OCI-M2 (cell line): ENCODE measurements at regions not wholly inside any gene's neighbourhood (a gene's known extent, or its start where the extent isn't known, plus 50 kb on each side); places are given as distances from the start of the nearest gene placed in this dataset.

ENCODE experiments used
- DNase-seq: peaks from one replicate; lab custom pipeline; 2025; ENCODE audit not compliant: unreplicated experiment; lab: John Stamatoyannopoulos, UW

DNA sequence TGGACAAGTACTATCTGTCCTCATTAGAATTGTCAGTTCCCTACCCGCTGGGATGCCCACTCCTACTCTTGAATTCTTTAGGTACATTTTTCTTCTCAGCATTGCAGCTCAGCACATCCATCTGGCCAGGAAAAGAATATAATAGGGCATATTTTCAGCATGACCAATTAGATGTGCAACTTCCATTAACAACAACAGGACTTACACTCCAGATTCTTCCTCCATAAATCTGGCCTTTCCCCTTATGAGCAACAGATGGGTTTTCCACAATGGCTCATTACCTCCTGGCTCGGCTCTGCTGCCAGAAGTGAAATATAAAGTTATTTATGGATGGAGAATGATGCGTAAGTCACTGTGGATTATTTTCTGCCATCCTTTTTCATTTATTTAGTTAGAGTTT lies 443.8 kb upstream of the TGFBR2 start:
- no peak for DNase-seq

- no peak for DNase-seq
These were observed 439.9 kb upstream of the TGFBR2 start for GRCh38 chr3:30166535-30166934.

- no peak for DNase-seq
These were observed 438.8 kb upstream of the TGFBR2 start for GRCh38 chr3:30167541-30168011.

DNA sequence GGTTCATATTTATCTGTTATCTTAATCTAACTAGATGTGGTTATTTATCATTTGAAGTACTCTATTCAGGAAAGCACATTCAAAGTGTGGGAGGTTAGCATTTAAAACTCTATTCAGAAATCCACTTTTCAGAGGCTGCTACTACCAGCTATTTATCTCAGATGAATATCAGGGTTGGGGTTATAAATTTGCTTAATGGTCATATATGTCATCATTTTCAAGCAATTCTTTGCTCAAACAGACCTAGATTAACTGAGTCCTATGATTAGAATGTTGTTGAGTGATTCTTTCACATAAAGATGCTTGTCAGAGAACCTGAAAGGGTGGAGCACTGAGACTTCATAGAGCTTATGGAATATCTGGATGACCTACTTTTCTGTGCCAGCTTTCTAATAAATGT lies 436.9 kb upstream of the TGFBR2 start:
- no peak for DNase-seq

DNA sequence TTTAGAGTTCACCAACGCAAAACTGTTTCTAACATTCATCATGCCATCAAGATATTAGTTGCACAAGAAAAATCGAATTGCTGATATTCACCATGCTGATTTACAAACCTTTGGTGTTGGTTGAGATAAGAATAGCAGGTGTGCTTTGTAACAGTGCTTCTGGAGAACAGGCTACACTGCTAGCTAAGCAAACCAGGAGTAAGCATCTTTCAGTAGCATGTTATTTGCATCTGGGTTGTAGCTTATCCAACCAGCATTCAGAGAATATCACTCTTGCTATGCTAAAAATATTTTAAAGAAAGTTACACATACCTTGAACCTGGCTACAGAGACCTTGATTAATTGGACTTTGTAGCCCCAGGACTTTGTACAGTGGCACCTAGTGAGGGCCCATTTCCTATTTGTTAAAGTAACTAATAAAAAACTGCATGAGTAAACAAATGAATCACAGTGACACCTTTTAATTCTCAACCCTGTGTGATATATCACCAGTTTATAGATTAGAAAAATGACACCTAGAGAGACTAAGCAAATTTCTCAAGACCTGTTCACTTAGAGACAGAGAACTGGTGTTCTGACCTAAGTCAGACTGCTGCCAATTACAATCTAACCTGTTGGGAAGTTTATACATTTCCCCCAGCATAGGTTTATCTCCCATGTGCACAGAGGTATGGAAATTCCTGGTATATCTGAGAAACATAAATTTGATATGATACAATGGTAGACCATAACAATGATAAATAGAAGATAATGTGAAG lies 435.5 kb upstream of the TGFBR2 start:
- no peak for DNase-seq

DNA sequence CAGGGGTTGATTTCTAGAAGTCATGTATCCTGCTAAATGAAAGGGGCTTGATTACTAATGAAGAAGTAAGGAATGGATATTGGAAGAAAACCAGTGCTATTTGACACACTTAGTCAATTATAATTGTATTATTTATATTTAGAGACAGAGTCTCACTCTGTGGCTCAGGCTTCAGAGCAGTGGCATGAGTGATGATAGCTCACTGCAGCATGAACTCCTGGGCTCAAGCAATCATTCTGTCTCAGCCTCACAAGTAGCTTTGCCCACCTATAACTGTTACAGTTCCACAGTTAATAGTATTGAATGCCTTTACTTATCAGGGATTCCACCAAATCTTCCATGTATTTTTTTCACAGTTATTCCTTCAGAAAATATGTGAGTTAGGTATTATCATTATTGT lies 432.0 kb upstream of the TGFBR2 start:
- DNase-seq: no peak

DNA sequence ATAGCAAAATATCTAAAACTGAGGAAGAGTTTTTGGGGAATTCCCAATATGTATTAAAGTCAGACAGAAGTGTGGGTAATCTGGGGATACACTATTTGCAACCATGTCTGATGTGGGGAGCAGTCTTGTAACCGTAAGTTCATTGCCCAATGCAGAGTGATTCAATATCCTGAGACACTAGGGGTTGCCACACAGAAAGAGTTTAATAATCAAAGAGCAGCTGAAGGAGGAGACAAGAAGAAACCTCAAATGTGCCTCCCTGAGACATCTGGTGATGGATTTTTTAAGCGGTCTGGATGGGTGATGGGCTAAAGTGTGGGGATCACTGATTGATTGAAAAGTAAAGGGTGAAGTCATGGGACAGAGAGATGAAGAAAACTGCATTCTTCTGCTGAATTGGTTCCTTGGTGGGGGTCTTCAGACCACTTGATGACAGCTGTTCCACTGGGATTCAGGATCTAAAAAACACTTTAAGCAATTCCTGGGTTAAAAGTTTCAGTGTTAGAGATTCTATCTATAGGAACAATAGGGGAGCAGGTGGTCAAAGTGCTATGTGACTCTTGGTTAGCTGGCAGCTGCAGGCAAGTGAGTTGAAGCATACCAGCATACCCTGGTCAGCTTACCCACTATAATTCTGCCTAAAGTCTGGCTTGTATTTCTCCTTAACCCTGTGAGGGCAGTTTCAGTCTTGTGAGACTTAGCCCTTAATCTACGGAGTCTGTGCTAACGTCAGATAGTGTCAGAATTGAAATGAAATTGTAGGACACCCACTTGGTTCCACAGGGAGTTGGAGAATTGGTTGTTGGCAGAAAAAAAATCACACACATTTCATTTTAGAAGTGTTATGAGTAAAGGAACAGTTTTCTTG lies 425.9 kb upstream of the TGFBR2 start:
- no peak for DNase-seq

GRCh38 chr3:30181178-30181465 lies 425.3 kb upstream of the TGFBR2 start:
- no peak for DNase-seq

DNA sequence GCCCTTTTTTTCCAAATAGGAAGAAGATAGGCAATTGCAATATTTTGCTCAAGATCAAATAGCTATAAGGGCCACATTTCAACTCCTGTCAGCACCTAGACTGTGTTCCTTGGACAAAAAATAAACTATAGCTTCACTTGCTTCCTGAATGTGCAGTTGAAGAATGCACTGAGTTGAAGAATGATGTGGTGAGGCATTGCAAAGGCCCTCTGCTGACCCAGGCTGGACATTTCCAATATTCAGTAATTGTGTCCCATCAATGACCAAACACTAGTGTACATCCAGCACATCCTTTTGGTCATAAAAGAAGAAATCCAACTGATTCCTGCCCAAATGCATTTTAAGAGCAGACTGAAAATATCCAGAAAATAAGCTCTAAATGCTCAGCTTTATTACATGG lies 424.8 kb upstream of the TGFBR2 start:
- DNase-seq: no peak

DNA sequence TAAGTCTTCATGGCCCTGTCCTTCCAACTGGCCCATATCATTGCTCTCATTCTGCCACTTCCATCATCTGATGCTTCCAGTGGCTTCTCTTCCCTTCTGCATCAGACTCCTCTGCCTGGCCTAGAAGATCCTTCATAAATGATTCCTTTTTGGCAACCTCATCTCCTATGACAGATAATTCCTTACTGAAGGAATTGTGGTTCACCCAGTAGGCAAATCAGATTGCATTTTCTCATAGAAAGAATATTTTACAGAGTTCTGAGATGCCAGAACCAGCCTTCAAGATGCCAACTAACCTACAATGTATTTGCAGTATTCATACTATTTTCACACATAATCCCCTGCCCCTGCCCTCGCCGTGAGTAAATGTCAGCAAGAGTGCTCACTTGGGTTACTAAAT lies 423.0 kb upstream of the TGFBR2 start:
- no peak for DNase-seq

DNA sequence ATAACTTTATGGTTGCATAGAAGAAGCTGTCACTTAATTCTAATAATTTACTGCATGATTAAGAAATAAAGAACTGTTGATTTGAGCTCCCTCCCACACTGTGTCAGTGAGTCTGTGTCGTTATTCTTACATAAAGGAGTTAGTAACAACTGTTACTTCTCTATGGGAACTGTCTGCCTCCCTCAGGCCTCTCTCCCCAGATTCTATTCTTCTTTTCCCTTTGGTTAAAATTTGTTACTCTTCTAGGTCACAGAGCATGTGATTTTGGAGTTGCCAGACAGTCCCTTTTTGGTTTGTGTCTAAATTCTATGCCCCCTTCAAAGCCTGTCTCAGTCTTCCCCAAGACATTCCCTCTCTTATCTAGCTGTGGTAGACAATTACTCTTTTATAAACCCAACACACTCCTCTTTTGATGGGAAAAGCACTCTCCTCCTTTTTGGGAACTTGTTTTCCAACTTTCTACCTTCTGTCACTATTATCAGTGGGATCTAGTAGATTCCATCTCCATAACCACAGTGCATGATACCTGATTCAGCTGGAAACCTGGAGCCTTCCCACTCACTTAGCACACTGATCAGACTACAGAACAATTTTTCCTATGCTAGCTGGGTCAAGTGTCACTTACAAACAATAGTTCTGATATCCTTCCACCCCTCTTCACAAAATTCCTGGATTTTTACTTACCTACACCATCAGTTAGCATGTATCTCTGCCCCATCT lies 422.1 kb upstream of the TGFBR2 start:
- no peak for DNase-seq

- DNase-seq: no peak
These were observed 420.5 kb upstream of the TGFBR2 start for GRCh38 chr3:30185872-30186271.

DNA sequence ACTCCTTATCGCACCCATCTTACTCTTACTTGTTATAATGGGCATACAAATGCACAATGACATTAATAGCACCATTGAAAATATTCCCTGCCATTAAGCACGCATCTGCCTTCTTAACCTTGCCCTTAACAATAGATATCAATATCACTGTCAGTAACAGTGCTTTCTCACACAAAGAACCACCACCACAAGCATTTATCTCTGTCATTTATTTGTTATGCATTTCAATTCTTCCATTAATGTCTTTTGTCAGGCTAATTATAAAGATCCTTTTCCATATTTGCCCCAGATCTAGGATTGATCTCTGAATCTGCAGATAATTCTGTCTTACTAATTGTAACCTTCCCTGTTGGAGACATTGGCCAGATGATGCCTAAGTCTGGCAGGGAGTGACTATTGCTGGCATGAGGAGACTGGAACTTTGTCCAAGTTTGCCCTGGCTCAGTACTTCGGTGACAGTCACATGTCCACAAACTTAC lies 419.6 kb upstream of the TGFBR2 start:
- DNase-seq: no peak

DNA sequence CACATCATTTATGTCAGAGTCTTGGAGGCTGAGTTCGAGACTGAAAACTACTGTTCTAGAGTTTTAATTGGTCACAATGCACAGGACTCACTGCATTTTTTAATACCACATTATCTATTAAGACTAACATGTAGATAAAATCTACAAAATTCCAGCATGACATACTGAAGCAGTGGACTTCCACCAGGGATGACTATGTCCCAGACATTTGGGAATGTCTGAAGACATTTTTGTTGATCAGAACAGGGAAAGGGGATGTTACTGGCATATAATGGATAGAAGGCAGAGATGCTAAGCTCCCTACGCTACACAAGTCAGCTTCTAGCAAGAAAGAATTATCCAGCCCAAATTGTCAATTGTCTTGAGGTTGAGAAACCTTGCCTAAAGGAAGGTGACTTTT lies 419.0 kb upstream of the TGFBR2 start:
- no peak for DNase-seq

GRCh38 chr3:30188713-30189112 lies 417.7 kb upstream of the TGFBR2 start:
- no peak for DNase-seq

DNA sequence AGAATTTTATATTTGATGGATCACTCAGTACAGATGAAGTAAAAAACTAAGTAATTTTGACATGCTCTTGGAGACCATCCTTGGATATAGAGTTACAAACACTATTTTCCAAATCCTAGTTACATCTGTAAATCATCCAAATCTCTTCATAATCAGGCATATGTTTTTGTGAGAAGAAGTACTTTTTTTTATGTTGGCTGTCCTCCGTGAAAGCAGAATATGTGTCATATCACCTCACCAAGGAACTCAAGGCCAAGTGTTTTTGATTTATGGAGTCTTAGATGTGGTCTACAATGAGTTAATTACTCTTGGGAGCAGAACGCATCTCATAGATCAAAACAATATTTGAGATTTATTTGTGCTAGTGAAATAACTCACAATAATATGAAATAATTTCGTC lies 416.5 kb upstream of the TGFBR2 start:
- no peak for DNase-seq

DNA sequence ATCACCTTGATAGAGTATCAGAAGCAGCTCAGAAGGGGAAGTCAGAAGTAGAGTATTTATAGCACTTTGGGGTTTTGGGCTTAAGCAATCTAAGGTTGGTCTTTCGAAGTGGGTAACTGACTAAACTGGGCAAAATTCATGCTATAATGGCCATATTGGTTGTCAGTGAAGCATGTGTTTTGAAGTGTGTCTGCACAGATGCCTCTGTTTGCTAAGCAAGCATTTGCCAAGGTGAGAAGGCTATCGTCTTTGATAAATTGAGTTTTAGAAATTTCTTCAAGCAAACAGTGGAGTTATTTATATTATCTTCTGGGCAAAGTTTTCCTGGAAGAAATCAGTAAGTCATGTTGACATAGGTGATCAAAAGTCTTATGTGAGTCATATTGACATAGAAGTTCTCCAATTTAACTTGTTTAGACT lies 412.8 kb upstream of the TGFBR2 start:
- DNase-seq: no peak

DNA sequence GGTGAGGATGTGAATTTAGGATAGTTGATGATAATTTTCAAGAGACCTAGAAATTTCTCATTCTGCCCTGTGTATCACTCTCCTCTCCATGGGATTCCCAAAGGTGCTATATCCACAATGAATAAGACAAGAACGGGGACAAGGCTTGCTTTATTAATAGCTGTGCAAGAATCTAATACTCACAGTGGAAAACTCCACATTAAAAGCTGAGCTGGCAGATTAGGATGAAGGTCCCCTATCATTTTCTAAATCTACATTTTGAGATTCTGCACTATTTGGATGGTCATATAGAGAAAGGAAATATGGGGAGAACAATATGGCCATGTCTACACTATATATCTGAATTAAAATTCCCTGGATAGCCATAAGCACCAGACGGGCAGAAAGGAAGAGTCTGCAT lies 411.0 kb upstream of the TGFBR2 start:
- no peak for DNase-seq

GRCh38 chr3:30198162-30198561 lies 408.2 kb upstream of the TGFBR2 start:
- DNase-seq: no peak

DNA sequence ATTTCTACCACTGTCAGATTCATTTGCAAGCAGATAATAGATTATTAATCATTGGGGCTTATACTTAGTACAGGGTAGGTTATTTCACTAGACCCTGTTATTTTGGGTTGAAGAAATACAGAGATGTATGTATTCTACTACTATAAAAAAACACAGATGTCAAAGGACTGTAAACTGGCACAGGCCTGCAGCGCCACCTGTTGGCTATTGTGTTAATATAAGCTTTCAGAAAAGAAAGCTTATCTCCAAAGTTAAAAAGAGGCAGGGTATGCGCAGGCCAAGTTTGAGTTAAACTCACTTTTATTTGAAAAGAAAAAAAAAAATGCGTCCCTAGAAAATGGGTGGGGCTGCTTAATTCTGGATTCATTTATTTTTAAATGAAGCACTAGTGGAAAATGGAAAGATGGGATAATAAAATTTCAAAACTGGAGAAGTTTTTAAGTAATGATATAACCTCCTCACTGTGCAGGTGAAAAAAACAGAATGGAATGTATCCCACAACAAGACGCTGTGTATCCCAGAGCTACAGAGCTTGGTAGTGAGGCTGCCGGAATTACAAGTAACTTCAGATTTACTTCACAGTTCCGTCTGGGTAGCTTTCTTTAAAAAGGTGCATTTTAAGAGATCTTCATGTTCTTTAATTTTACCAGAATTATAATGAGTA lies 407.2 kb upstream of the TGFBR2 start:
- peak; percentile 49 for DNase-seq

DNA sequence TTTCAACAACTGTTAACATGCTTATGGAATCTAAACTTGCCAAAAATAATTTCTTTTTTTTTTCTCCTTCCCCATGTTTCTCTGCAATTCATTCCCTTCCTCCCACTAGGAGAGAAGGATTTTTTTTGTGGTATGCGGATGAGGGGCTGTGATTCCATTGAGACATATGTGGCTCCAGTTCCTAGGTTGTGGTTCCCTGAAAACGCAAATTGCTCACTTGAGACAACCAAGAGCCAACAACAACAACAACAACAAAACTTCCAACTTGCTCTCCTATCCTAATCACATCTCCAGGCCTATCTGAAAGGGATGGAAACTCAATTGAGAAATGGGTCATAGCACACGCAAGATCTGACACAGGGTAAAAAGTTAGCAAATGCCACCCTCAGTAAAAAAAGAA lies 406.5 kb upstream of the TGFBR2 start:
- DNase-seq: no peak
